Kasumi-1 (cell line): ENCODE measurements at regions not wholly inside any gene's neighbourhood (a gene's known extent, or its start where the extent isn't known, plus 50 kb on each side); places are given as distances from the start of the nearest gene placed in this dataset.

Experiments
- DNase-seq, 2 experiments: peaks; one replicate each; lab custom pipeline; 2025; lab: John Stamatoyannopoulos, UW

DNA sequence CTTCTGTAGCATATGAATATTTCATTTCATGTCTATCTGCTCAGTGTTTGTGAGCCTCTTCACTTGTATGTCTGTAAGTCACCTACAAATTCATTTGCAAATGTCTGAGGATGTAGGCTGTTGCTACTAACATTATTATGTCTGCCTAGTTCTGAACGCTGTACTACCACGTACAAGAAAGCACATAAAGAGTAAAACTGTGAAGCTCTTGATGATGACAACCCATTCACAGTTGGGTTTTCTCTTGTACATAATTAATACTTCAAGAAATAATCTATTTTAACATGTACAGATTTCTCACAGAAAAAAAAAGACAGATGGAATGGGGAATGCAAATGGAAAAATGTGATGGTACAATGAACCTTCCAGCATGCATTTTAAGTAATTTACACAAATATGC is 64.3 kb upstream of the CPNE8 start:
- DNase-seq: no peak

DNA sequence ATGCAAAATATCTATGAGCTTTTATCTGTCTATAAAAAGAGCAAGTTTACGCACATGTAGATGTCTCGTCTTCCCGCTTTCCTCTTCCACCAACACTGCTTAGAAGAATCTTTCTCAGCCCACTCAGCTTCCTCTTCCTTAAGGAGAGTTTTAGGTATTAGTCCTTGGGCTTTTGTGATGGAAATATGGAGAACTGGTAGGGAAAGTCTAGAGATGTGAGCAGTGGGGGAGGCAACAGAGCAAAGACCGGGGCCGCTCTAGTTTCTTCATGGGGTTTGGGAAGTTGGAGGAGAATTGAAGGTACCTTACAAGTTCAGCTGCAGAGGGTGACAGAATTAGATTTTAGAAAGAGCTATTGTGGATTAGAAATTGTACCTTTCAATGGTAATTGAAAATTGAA is 56.3 kb upstream of the CPNE8 start:
- DNase-seq: no peak

DNA sequence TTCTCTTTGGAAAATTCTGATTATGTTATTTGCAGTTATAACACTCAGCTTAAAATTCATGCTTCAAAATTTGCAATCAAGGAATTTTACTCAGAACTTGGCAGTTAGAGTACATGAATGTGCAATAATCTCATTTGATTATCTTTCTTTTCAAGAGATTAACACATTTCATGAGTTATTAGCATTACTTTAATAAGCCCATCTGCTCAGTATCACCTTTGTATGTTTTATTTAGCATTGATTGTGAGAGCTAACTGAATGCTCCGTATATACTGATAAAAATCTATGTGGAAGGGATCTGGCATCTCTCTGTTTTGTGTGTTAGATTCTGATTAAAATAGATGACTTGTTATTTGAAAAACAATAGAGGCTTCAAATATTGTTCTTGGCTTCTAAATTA is 55.6 kb upstream of the CPNE8 start:
- DNase-seq: no peak

DNA sequence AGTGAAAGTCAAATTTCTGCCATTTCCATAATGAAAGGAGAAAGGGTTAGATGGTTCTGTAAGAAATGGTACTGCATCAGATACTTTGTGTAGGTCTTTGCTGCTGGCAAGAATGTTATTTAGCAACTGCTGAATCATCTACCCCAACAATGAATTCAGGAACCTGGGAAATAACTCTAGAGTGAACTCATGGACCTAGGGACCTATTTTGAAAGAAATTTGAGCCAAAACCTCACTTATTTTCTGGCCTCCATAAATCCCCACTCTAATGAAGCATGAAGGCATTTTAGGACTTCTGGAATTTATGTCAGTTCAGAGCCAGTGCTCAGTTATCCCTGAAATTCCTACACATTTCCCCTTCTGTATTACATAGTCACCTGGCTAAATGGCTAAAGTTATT is 50.9 kb upstream of the CPNE8 start:
- no peak for DNase-seq
